NCI-H1694 (cell line): ENCODE measurements at regions not wholly inside any gene's neighbourhood (a gene's known extent, or its start where the extent isn't known, plus 50 kb on each side); places are given as distances from the start of the nearest gene placed in this dataset.

Experiments used
- DNase-seq: peaks from one replicate; lab custom pipeline; 2025; lab: John Stamatoyannopoulos, UW

GRCh38 chr7:132072873-132073272, 503.4 kb downstream of the PLXNA4 start:
- no peak for DNase-seq

GRCh38 chr7:132072165-132072564, 504.1 kb downstream of the PLXNA4 start:
- no peak for DNase-seq

- DNase-seq, result no peak
These were observed 507.0 kb downstream of the PLXNA4 start for GRCh38 chr7:132069306-132069705.

GRCh38 chr7:132066761-132067171, 509.5 kb downstream of the PLXNA4 start:
- DNase-seq, result peak; percentile 48

GRCh38 chr7:132065989-132066603, 509.7 kb upstream of the PODXL start:
- no peak for DNase-seq

GRCh38 chr7:132065193-132065988, 509.0 kb upstream of the PODXL start:
- DNase-seq, result no peak

- no peak for DNase-seq
These were observed 507.4 kb upstream of the PODXL start for GRCh38 chr7:132063800-132064199.

- no peak for DNase-seq
These were observed 505.5 kb upstream of the PODXL start for GRCh38 chr7:132061937-132062336.

GRCh38 chr7:132059141-132059540, 502.7 kb upstream of the PODXL start:
- no peak for DNase-seq

- DNase-seq, result peak; percentile 66
These were observed 499.1 kb upstream of the PODXL start for GRCh38 chr7:132055336-132056120.

- no peak for DNase-seq
These were observed 497.4 kb upstream of the PODXL start for GRCh38 chr7:132053871-132054270.

GRCh38 chr7:132051311-132051710, 494.9 kb upstream of the PODXL start:
- no peak for DNase-seq

GRCh38 chr7:132049462-132050304, 493.3 kb upstream of the PODXL start:
- DNase-seq, result no peak

GRCh38 chr7:132045481-132045980, 489.1 kb upstream of the PODXL start:
- DNase-seq, result no peak

GRCh38 chr7:132045002-132045401, 488.6 kb upstream of the PODXL start:
- no peak for DNase-seq

GRCh38 chr7:132044247-132044646, 487.8 kb upstream of the PODXL start:
- DNase-seq, result no peak

- DNase-seq, result no peak
These were observed 484.7 kb upstream of the PODXL start for GRCh38 chr7:132041108-132041507.

GRCh38 chr7:132035517-132036362, 479.3 kb upstream of the PODXL start:
- no peak for DNase-seq

- no peak for DNase-seq
These were observed 478.5 kb upstream of the PODXL start for GRCh38 chr7:132034748-132035416.

- DNase-seq, result no peak
These were observed 474.5 kb upstream of the PODXL start for GRCh38 chr7:132030883-132031282.
